ENCODE measurements at regions not wholly inside any gene's neighbourhood (a gene's known extent, or its start where the extent isn't known, plus 50 kb on each side); places are given as distances from the start of the nearest gene placed in this dataset.
"Not testable (repeated sequence)": the region's sequence is repeated elsewhere in the genome, so short reads cannot be mapped to it uniquely, and the experiment has no call there.

GRCh38 chr12:131464081-131464480 lies 246.8 kb upstream of the SFSWAP start:
- no peak for DNase-seq

GRCh38 chr12:131466306-131466705 lies 244.6 kb upstream of the SFSWAP start:
- no peak for DNase-seq

GRCh38 chr12:131466932-131467331 lies 244.0 kb upstream of the SFSWAP start:
- no peak for DNase-seq

GRCh38 chr12:131468206-131468605 lies 242.7 kb upstream of the SFSWAP start:
- DNase-seq: no peak

- DNase-seq: not testable (repeated sequence)
Observed at GRCh38 chr12:131469945-131470344, 240.9 kb upstream of the SFSWAP start.

GRCh38 chr12:131471271-131471905 lies 239.5 kb upstream of the SFSWAP start:
- DNase-seq: no peak

GRCh38 chr12:131471946-131472732 lies 238.8 kb upstream of the SFSWAP start:
- DNase-seq: no peak

- no peak for DNase-seq
Observed at GRCh38 chr12:131473261-131473660, 237.6 kb upstream of the SFSWAP start.

GRCh38 chr12:131473741-131474709 lies 236.9 kb upstream of the SFSWAP start:
- no peak for DNase-seq

- DNase-seq: not testable (repeated sequence)
Observed at GRCh38 chr12:131475012-131475411, 235.9 kb upstream of the SFSWAP start.

GRCh38 chr12:131477613-131478012 lies 233.3 kb upstream of the SFSWAP start:
- DNase-seq: no peak

GRCh38 chr12:131478468-131478867 lies 232.4 kb upstream of the SFSWAP start:
- no peak for DNase-seq

GRCh38 chr12:131482199-131482598 lies 228.7 kb upstream of the SFSWAP start:
- DNase-seq: no peak

- no peak for DNase-seq
Observed at GRCh38 chr12:131482686-131483085, 228.2 kb upstream of the SFSWAP start.

- no peak for DNase-seq
Observed at GRCh38 chr12:131486451-131487230, 224.2 kb upstream of the SFSWAP start.

GRCh38 chr12:131487388-131488124 lies 223.3 kb upstream of the SFSWAP start:
- no peak for DNase-seq

- no peak for DNase-seq
Observed at GRCh38 chr12:131489718-131490117, 221.2 kb upstream of the SFSWAP start.

- no peak for DNase-seq
Observed at GRCh38 chr12:131491155-131491554, 219.7 kb upstream of the SFSWAP start.

- DNase-seq: no peak
Observed at GRCh38 chr12:131491916-131492490, 218.9 kb upstream of the SFSWAP start.

GRCh38 chr12:131493068-131493826 lies 217.6 kb upstream of the SFSWAP start:
- no peak for DNase-seq

GRCh38 chr12:131494216-131494615 lies 216.7 kb upstream of the SFSWAP start:
- no peak for DNase-seq

All from stimulated activated CD4-positive, alpha-beta T cell treated with anti-CD3 and anti-CD28 coated beads, Interleukin-1b, Interleukin-23, amount 100 ng/mL, for 48 hours (primary cell).